PC-3 (cell line): ENCODE measurements at regions not wholly inside any gene's neighbourhood (a gene's known extent, or its start where the extent isn't known, plus 50 kb on each side); places are given as distances from the start of the nearest gene placed in this dataset.
A peak's percentile ranks its signal among the peaks of the same experiment; 100 is the strongest.

Source experiments
- ATAC-seq: fragments of 200-7000 bp; cut with Tn5 transposase; 2 replicates; pipeline ENCODE4 v1.9.1; 2020; ENCODE audit warnings: mild to moderate bottlenecking, moderate library complexity
- BruUV-seq: library from RNA; stranded (reverse); fragments of 400-500 nt; replicated peaks from 2 replicates; lab custom pipeline; 2021; lab: Mats Ljungman, UMichigan
- CTCF ChIA-PET: fragments of 300-600 bp; sonication (Branson Sonifier 250); formaldehyde crosslinking; loops from one replicate; lab custom pipeline; 2022; ENCODE audit warnings: antibody characterized with exemption; lab: Charles Lee
- POLR2A ChIA-PET: fragments of 300-600 bp; sonication (Branson Sonifier 250); formaldehyde crosslinking; loops from one replicate; lab custom pipeline; 2022; ENCODE audit warnings: antibody characterized with exemption; ENCODE audit not compliant: unreplicated experiment; lab: Charles Lee
- DNase-seq: peaks from one replicate; pipeline ENCODE4 v3.0.0-alpha.2; 2015
- H2AFZ ChIP-seq: fragments of 300-600 bp; sonication (generic); 2 replicates; pipeline ENCODE4 v1.6.0; 2016; ENCODE audit warnings: antibody characterized with exemption, low read length
- H3F3A ChIP-seq: fragments of 300-600 bp; sonication (generic); one replicate; pipeline ENCODE4 v1.6.0; 2017; ENCODE audit warnings: antibody characterized with exemption, low read length, control low read depth, mild to moderate bottlenecking; ENCODE audit not compliant: unreplicated experiment
- H3K27ac ChIP-seq: fragments of 300-600 bp; sonication (generic); 2 replicates; pipeline ENCODE4 v1.5.1; 2016; ENCODE audit warnings: mild to moderate bottlenecking, low read length
- H3K27me3 ChIP-seq: fragments of 300-600 bp; sonication (generic); 2 replicates; pipeline ENCODE4 v1.6.1; 2016; ENCODE audit warnings: low read length, mixed read lengths
- H3K36me3 ChIP-seq: fragments of 300-600 bp; sonication (generic); 2 replicates; pipeline ENCODE4 v1.6.1; 2016; ENCODE audit warnings: low read depth, mixed run types, low read length, mixed read lengths
- H3K4me1 ChIP-seq: fragments of 300-600 bp; sonication (generic); 2 replicates; pipeline ENCODE4 v1.5.1; 2016; ENCODE audit warnings: low read length; ENCODE audit not compliant: insufficient read depth
- H3K4me2 ChIP-seq: fragments of 300-600 bp; sonication (generic); 2 replicates; pipeline ENCODE4 v1.6.0; 2016; ENCODE audit warnings: low read length
- H3K4me3 ChIP-seq: fragments of 300-600 bp; sonication (generic); 2 replicates; pipeline ENCODE4 v1.5.1; 2016; ENCODE audit warnings: mild to moderate bottlenecking, low read length, mixed read lengths
- H3K79me2 ChIP-seq: fragments of 300-600 bp; sonication (generic); 2 replicates; pipeline ENCODE4 v1.6.1; 2017; ENCODE audit warnings: low read length, mixed read lengths
- H3K9ac ChIP-seq: fragments of 300-600 bp; sonication (generic); 2 replicates; pipeline ENCODE4 v1.6.0; 2016; ENCODE audit warnings: mild to moderate bottlenecking, low read length
- H3K9me2 ChIP-seq: fragments of 300-600 bp; sonication (generic); replicated peaks from 2 replicates; pipeline ENCODE4 v1.6.1; 2016; ENCODE audit warnings: mixed run types, low read length, mixed read lengths
- H3K9me3 ChIP-seq: fragments of 300-600 bp; sonication (generic); 2 replicates; pipeline ENCODE4 v1.6.1; 2016; ENCODE audit warnings: low read length, mixed read lengths
- H4K20me1 ChIP-seq: fragments of 300-600 bp; sonication (generic); 2 replicates; pipeline ENCODE4 v1.6.1; 2016; ENCODE audit warnings: low read length, mixed read lengths
- EZH2 ChIP-seq: fragments of 300-600 bp; sonication (generic); IDR thresholded peaks from one replicate; pipeline ENCODE4 v1.6.1; 2017; ENCODE audit warnings: antibody characterized with exemption, mild to moderate bottlenecking, low read length; ENCODE audit not compliant: unreplicated experiment
- EZH2phosphoT487 ChIP-seq: fragments of 300-600 bp; sonication (generic); IDR thresholded peaks from 2 replicates; pipeline ENCODE4 v1.6.1; 2018; ENCODE audit warnings: mild to moderate bottlenecking, antibody characterized with exemption, low read length, borderline replicate concordance
- intact Hi-C: fragments of 100-400 bp; cut with micrococcal nuclease; formaldehyde crosslinking; loops from 2 replicates; pipeline ENCODE4 v1.9.0; 2023
- TF ChIP-seq, protein P1 (sequence below): fragments of 300-600 bp; sonication (generic); conservative IDR thresholded peaks from 2 replicates; pipeline ENCODE4 v1.5.1; 2017; ENCODE audit warnings: antibody characterized with exemption, low read depth, mild to moderate bottlenecking, low read length

GRCh38 chr7:24034251-24034650 is 249.7 kb upstream of the NPY start:
- H3K27me3 ChIP-seq, result no peaks in the 10 kb centered on the region
- no peak overlapping the region for H3K9ac ChIP-seq
- CTCF ChIA-PET, result no interaction called here
- no peak overlapping the region for H3K27ac ChIP-seq
- DNase-seq, result no peak
- ATAC-seq, result no peak
- H3K79me2 ChIP-seq, result no peaks in the 10 kb centered on the region
- BruUV-seq, result no TSS peak
- H3K9me2 ChIP-seq, result no peaks in the 10 kb centered on the region
- H3K36me3 ChIP-seq, result no peaks in the 10 kb centered on the region
- H3K4me3 ChIP-seq, result no peak overlapping the region
- H4K20me1 ChIP-seq, result no peaks in the 10 kb centered on the region
- no peak overlapping the region for H2AFZ ChIP-seq
- H3F3A ChIP-seq, result no peaks in the 10 kb centered on the region
- no peaks in the 10 kb centered on the region for H3K4me1 ChIP-seq
- no peaks in the 10 kb centered on the region for H3K9me3 ChIP-seq
- TF ChIP-seq EZH2 (no peak), EZH2phosphoT487 (no peak)
- TF ChIP-seq, protein P1, sequence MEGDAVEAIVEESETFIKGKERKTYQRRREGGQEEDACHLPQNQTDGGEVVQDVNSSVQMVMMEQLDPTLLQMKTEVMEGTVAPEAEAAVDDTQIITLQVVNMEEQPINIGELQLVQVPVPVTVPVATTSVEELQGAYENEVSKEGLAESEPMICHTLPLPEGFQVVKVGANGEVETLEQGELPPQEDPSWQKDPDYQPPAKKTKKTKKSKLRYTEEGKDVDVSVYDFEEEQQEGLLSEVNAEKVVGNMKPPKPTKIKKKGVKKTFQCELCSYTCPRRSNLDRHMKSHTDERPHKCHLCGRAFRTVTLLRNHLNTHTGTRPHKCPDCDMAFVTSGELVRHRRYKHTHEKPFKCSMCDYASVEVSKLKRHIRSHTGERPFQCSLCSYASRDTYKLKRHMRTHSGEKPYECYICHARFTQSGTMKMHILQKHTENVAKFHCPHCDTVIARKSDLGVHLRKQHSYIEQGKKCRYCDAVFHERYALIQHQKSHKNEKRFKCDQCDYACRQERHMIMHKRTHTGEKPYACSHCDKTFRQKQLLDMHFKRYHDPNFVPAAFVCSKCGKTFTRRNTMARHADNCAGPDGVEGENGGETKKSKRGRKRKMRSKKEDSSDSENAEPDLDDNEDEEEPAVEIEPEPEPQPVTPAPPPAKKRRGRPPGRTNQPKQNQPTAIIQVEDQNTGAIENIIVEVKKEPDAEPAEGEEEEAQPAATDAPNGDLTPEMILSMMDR, result no peak
- no peak overlapping the region for H3K4me2 ChIP-seq
- POLR2A ChIA-PET, result no interaction called here
- intact Hi-C loops, result no loop called here

- intact Hi-C loops, result no loop called here
- Histone ChIP-seq H3K4me3 (no peak overlapping the region), H3K9me2 (no peaks in the 10 kb centered on the region), H3K36me3 (no peaks in the 10 kb centered on the region), H3K27ac (no peak overlapping the region), H3K9me3 (no peaks in the 10 kb centered on the region), H3K27me3 (no peaks in the 10 kb centered on the region), H3K79me2 (no peaks in the 10 kb centered on the region), H3K4me1 (no peaks in the 10 kb centered on the region), H2AFZ (no peak overlapping the region), H3K4me2 (peak overlapping the region; percentile 26; the same call in 1 of the 2 replicates), H3F3A (no peaks in the 10 kb centered on the region), H3K9ac (no peak overlapping the region), H4K20me1 (no peaks in the 10 kb centered on the region)
- no peak for TF ChIP-seq EZH2
- TF ChIP-seq EZH2phosphoT487, result no peak
- TF ChIP-seq, protein P1, result no peak
- ChIA-PET CTCF (no interaction called here), POLR2A (no interaction called here)
- ATAC-seq (no peak), DNase-seq (no peak)
- BruUV-seq, result no TSS peak
Measured at GRCh38 chr7:24035366-24036032, 248.5 kb upstream of the NPY start.

- Histone ChIP-seq H3K9ac (no peak overlapping the region), H2AFZ (no peak overlapping the region), H3K4me2 (peak overlapping the region; percentile 26; the same call in 1 of the 2 replicates), H3K27me3 (no peaks in the 10 kb centered on the region), H3K27ac (no peak overlapping the region), H3K4me1 (no peaks in the 10 kb centered on the region), H3K36me3 (no peaks in the 10 kb centered on the region), H3K9me3 (no peaks in the 10 kb centered on the region), H4K20me1 (no peaks in the 10 kb centered on the region), H3K79me2 (no peaks in the 10 kb centered on the region), H3K4me3 (no peak overlapping the region), H3F3A (no peaks in the 10 kb centered on the region), H3K9me2 (no peaks in the 10 kb centered on the region)
- BruUV-seq, result no TSS peak
- DNase-seq, result no peak
- CTCF ChIA-PET, result no interaction called here
- intact Hi-C loops, result no loop called here
- no peak for ATAC-seq
- POLR2A ChIA-PET, result no interaction called here
- TF ChIP-seq, protein P1, result no peak
Measured at GRCh38 chr7:24036033-24036412, 248.0 kb upstream of the NPY start.
